HL-60/S4 treated with phorbol 12-myristate 13-acetate at 8.2 ng/mL for 4 days and 3 days (cell line): ENCODE measurements at regions not wholly inside any gene's neighbourhood (a gene's known extent, or its start where the extent isn't known, plus 50 kb on each side); places are given as distances from the start of the nearest gene placed in this dataset.

Experiments
- in situ Hi-C: fragments of 300-500 bp; cut with MboI; formaldehyde crosslinking; loops from 2 replicates; pipeline ENCODE4 v1.15.0; 2022; ENCODE audit warnings: low sequenced_read_pairs

GRCh38 chr2:195319548-195320412, 337.2 kb upstream of the SLC39A10 start:
- in situ Hi-C loops: no loop called here

- in situ Hi-C loops: no loop called here
These were observed 337.9 kb upstream of the SLC39A10 start for GRCh38 chr2:195319112-195319460.

- in situ Hi-C loops: no loop called here
These were observed 338.4 kb upstream of the SLC39A10 start for GRCh38 chr2:195318440-195319111.

GRCh38 chr2:195317550-195317949, 339.5 kb upstream of the SLC39A10 start:
- in situ Hi-C loops: no loop called here

GRCh38 chr2:195316486-195316885, 340.5 kb upstream of the SLC39A10 start:
- in situ Hi-C loops: no loop called here

GRCh38 chr2:195313962-195314361, 343.1 kb upstream of the SLC39A10 start:
- in situ Hi-C loops: no loop called here

GRCh38 chr2:195312662-195313061, 344.4 kb upstream of the SLC39A10 start:
- in situ Hi-C loops: no loop called here

GRCh38 chr2:195308163-195308562, 348.9 kb upstream of the SLC39A10 start:
- in situ Hi-C loops: no loop called here

- in situ Hi-C loops: no loop called here
These were observed 349.3 kb upstream of the SLC39A10 start for GRCh38 chr2:195307751-195308150.

GRCh38 chr2:195304310-195304709, 352.7 kb upstream of the SLC39A10 start:
- in situ Hi-C loops: no loop called here

- in situ Hi-C loops: no loop called here
These were observed 356.4 kb upstream of the SLC39A10 start for GRCh38 chr2:195300631-195301030.

- in situ Hi-C loops: no loop called here
These were observed 357.4 kb upstream of the SLC39A10 start for GRCh38 chr2:195299600-195299999.

GRCh38 chr2:195296490-195296889, 360.5 kb upstream of the SLC39A10 start:
- in situ Hi-C loops: no loop called here

- in situ Hi-C loops: no loop called here
These were observed 367.9 kb upstream of the SLC39A10 start for GRCh38 chr2:195289081-195289480.

GRCh38 chr2:195279840-195280427, 377.1 kb upstream of the SLC39A10 start:
- in situ Hi-C loops: no loop called here

- in situ Hi-C loops: no loop called here
These were observed 386.5 kb upstream of the SLC39A10 start for GRCh38 chr2:195270466-195271039.

GRCh38 chr2:195269220-195269619, 387.8 kb upstream of the SLC39A10 start:
- in situ Hi-C loops: no loop called here

GRCh38 chr2:195257979-195258378, 399.0 kb upstream of the SLC39A10 start:
- in situ Hi-C loops: no loop called here

- in situ Hi-C loops: no loop called here
These were observed 405.0 kb upstream of the SLC39A10 start for GRCh38 chr2:195252018-195252417.

- in situ Hi-C loops: no loop called here
These were observed 405.8 kb upstream of the SLC39A10 start for GRCh38 chr2:195251214-195251613.

GRCh38 chr2:195238826-195239225, 418.2 kb upstream of the SLC39A10 start:
- in situ Hi-C loops: no loop called here

GRCh38 chr2:195238379-195238778, 418.6 kb upstream of the SLC39A10 start:
- in situ Hi-C loops: no loop called here
